ENCODE measurements at regions not wholly inside any gene's neighbourhood (a gene's known extent, or its start where the extent isn't known, plus 50 kb on each side); places are given as distances from the start of the nearest gene placed in this dataset.
"Not testable (repeated sequence)": the region's sequence is repeated elsewhere in the genome, so short reads cannot be mapped to it uniquely, and the experiment has no call there.

DNA sequence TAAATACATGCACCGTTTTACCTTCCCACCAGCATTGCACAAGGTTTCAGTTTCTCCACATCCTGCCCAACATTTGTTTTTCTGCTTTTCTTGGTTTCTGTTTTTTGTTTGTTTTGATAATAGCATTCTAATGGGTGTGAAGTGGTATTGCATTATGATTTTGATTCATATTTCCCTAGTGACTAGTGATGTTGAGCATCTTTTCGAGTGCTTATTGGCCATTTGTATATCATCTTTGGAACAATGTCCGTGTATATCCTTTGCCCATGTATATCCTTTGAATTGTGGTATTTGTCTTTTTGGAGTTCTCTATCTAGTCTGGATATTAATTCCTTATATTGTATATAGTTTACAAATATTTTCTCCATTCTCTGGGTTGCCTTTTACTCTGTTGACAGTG is 2914.8 kb upstream of the OR11H1 start:
- Histone ChIP-seq H3K27ac (ENCODE audit: insufficient read depth in 1 of 2, low read depth in 1 of 2, low read length in 2 of 2, poor library complexity in 1 of 2, severe bottlenecking in 2 of 2) (no peak overlapping the region), H3K4me3 (ENCODE audit: control insufficient read depth in 1 of 7, extremely low read depth in 1 of 7, insufficient read depth in 4 of 7, low read depth in 2 of 7, low read length in 6 of 7) (no peak overlapping the region), H3K4me1 (ENCODE audit: control extremely low read depth in 1 of 4, control insufficient read depth in 4 of 4, insufficient read depth in 4 of 4, low read length in 3 of 4) (no peaks in the 10 kb centered on the region), H3K36me3 (ENCODE audit: control insufficient read depth in 4 of 4, insufficient read depth in 4 of 4, low read length in 3 of 4) (no peaks in the 10 kb centered on the region), H3K27me3 (replicated peaks in 2 of 5; ENCODE audit: control insufficient read depth in 4 of 5, insufficient read depth in 5 of 5, low read length in 4 of 5) (no peaks in the 10 kb centered on the region), H3K9me3 (ENCODE audit: control extremely low read depth in 1 of 5, control insufficient read depth in 4 of 5, insufficient read depth in 2 of 5, low read depth in 1 of 5, low read length in 4 of 5) (peaks cover 0 to 11% (median 2%) of the 10 kb centered on the region in 5 experiments)
- DNase-seq = no peak
- ChIA-PET CTCF (no interaction called here), POLR2A (no interaction called here)
- WGBS (ENCODE audit: insufficient coverage) = 100% methylated on average over 1 of the region's 3 CpGs

DNA sequence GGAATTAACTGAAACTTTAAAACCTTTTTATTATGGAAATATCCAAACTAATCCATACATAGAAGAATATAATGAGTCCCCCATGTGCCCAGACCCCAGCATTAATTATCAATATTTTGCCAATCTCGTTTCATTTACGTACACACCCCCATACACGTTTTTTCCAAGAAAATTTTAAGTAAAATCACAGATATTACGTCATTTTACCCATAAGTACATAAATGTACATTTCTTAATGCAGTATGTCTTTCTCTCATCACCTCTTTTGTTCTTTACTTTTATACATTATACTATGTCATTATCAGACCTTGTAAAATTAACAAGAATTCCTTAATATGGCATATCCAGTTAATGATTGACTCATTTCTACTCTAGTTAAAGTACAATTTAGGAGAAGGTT is 2914.1 kb upstream of the OR11H1 start:
- H3K36me3 ChIP-seq (ENCODE audit: control insufficient read depth in 4 of 4, insufficient read depth in 4 of 4, low read length in 3 of 4); DNase-seq; POLR2A ChIA-PET; H3K27ac ChIP-seq (ENCODE audit: insufficient read depth in 1 of 2, low read depth in 1 of 2, low read length in 2 of 2, poor library complexity in 1 of 2, severe bottlenecking in 2 of 2); CTCF ChIA-PET; H3K4me3 ChIP-seq (ENCODE audit: control insufficient read depth in 1 of 7, extremely low read depth in 1 of 7, insufficient read depth in 4 of 7, low read depth in 2 of 7, low read length in 6 of 7); H3K4me1 ChIP-seq (ENCODE audit: control extremely low read depth in 1 of 4, control insufficient read depth in 4 of 4, insufficient read depth in 4 of 4, low read length in 3 of 4); H3K27me3 ChIP-seq (replicated peaks in 2 of 5; ENCODE audit: control insufficient read depth in 4 of 5, insufficient read depth in 5 of 5, low read length in 4 of 5): not testable (repeated sequence)
- WGBS (ENCODE audit: insufficient coverage) = 58% methylated on average over 4 of the region's 4 CpGs
- H3K9me3 ChIP-seq (ENCODE audit: control extremely low read depth in 1 of 5, control insufficient read depth in 4 of 5, insufficient read depth in 2 of 5, low read depth in 1 of 5, low read length in 4 of 5) = peaks cover 0 to 10% (median 2%) of the 10 kb centered on the region in 5 experiments

DNA sequence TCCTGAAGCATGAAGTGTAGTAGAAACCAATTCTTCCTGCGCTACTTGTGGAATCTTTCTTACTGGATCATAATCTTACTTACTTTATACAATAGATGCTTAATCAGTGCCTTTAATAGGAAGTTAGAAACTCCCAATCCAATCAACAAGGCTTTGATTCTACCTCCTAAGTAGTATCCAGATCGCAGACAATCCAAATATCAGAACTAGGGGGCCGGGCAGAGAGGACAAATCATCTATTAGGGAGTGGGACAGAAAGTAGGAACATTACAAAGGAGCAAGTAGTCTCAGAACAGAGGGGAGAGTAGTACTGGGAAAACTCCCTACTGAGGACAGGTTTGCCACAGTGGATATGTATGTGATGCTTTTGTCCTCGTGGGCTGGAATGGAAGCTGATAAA is 2901.1 kb upstream of the OR11H1 start:
- WGBS (ENCODE audit: insufficient coverage) = 71% methylated on average over 2 of the region's 4 CpGs

DNA sequence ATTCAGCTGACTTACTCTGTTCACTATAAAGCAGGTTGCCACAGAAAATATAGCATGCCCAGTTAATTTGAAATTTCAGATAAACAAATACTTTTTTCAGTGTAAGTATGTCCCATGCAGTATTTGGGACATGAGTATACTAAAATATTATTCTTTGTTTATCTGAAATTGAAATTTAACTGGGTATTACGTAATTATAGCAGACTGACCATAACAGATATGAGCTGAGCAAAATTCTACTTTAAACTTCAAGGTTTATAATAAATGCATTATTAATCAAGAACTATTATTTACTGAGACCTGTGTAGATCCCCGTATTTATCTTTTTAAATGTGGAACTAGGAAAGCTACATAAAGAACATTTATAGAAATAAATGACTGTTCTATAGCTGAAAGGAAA is 2898.2 kb upstream of the OR11H1 start:
- POLR2A ChIA-PET; DNase-seq; H3K27me3 ChIP-seq (replicated peaks in 2 of 5; ENCODE audit: control insufficient read depth in 4 of 5, insufficient read depth in 5 of 5, low read length in 4 of 5); H3K36me3 ChIP-seq (ENCODE audit: control insufficient read depth in 4 of 4, insufficient read depth in 4 of 4, low read length in 3 of 4); H3K9me3 ChIP-seq (ENCODE audit: control extremely low read depth in 1 of 5, control insufficient read depth in 4 of 5, insufficient read depth in 2 of 5, low read depth in 1 of 5, low read length in 4 of 5); H3K27ac ChIP-seq (ENCODE audit: insufficient read depth in 1 of 2, low read depth in 1 of 2, low read length in 2 of 2, poor library complexity in 1 of 2, severe bottlenecking in 2 of 2); H3K4me1 ChIP-seq (ENCODE audit: control extremely low read depth in 1 of 4, control insufficient read depth in 4 of 4, insufficient read depth in 4 of 4, low read length in 3 of 4); CTCF ChIA-PET; H3K4me3 ChIP-seq (ENCODE audit: control insufficient read depth in 1 of 7, extremely low read depth in 1 of 7, insufficient read depth in 4 of 7, low read depth in 2 of 7, low read length in 6 of 7): not testable (repeated sequence)
- no CpG with 5 or more reads among the region's 2 CpGs for WGBS (ENCODE audit: insufficient coverage)

More for the DNA sequence above, 2901.1 kb upstream of the OR11H1 start:
- DNase-seq; POLR2A ChIA-PET; CTCF ChIA-PET; H3K9me3 ChIP-seq (ENCODE audit: control extremely low read depth in 1 of 5, control insufficient read depth in 4 of 5, insufficient read depth in 2 of 5, low read depth in 1 of 5, low read length in 4 of 5); H3K4me1 ChIP-seq (ENCODE audit: control extremely low read depth in 1 of 4, control insufficient read depth in 4 of 4, insufficient read depth in 4 of 4, low read length in 3 of 4); H3K27me3 ChIP-seq (replicated peaks in 2 of 5; ENCODE audit: control insufficient read depth in 4 of 5, insufficient read depth in 5 of 5, low read length in 4 of 5); H3K27ac ChIP-seq (ENCODE audit: insufficient read depth in 1 of 2, low read depth in 1 of 2, low read length in 2 of 2, poor library complexity in 1 of 2, severe bottlenecking in 2 of 2); H3K4me3 ChIP-seq (ENCODE audit: control insufficient read depth in 1 of 7, extremely low read depth in 1 of 7, insufficient read depth in 4 of 7, low read depth in 2 of 7, low read length in 6 of 7); H3K36me3 ChIP-seq (ENCODE audit: control insufficient read depth in 4 of 4, insufficient read depth in 4 of 4, low read length in 3 of 4): not testable (repeated sequence)

DNA sequence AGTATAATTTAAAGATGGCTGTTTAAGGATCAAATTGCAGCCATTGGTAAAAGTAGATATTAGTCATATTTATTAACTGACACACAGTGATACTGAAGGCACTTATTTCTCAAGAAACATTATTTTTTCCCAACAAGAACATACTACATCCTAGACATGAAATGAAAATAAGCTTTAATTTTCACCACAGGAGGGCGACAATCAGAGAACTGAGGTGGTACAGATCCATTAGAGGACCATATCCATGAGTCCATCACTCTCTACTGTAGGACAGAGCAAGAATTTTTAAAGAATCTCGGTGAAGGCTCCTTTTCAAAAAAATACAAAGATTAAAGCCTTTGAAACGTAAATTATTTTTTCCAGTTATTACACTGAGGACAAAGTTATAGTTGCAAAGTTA is 2897.0 kb upstream of the OR11H1 start:
- H3K36me3 ChIP-seq (ENCODE audit: control insufficient read depth in 4 of 4, insufficient read depth in 4 of 4, low read length in 3 of 4); CTCF ChIA-PET; DNase-seq; H3K4me3 ChIP-seq (ENCODE audit: control insufficient read depth in 1 of 7, extremely low read depth in 1 of 7, insufficient read depth in 4 of 7, low read depth in 2 of 7, low read length in 6 of 7); H3K27me3 ChIP-seq (replicated peaks in 2 of 5; ENCODE audit: control insufficient read depth in 4 of 5, insufficient read depth in 5 of 5, low read length in 4 of 5); POLR2A ChIA-PET; H3K9me3 ChIP-seq (ENCODE audit: control extremely low read depth in 1 of 5, control insufficient read depth in 4 of 5, insufficient read depth in 2 of 5, low read depth in 1 of 5, low read length in 4 of 5); H3K27ac ChIP-seq (ENCODE audit: insufficient read depth in 1 of 2, low read depth in 1 of 2, low read length in 2 of 2, poor library complexity in 1 of 2, severe bottlenecking in 2 of 2); H3K4me1 ChIP-seq (ENCODE audit: control extremely low read depth in 1 of 4, control insufficient read depth in 4 of 4, insufficient read depth in 4 of 4, low read length in 3 of 4): not testable (repeated sequence)
- 27% methylated on average over 1 of the region's 3 CpGs for WGBS (ENCODE audit: insufficient coverage)

DNA sequence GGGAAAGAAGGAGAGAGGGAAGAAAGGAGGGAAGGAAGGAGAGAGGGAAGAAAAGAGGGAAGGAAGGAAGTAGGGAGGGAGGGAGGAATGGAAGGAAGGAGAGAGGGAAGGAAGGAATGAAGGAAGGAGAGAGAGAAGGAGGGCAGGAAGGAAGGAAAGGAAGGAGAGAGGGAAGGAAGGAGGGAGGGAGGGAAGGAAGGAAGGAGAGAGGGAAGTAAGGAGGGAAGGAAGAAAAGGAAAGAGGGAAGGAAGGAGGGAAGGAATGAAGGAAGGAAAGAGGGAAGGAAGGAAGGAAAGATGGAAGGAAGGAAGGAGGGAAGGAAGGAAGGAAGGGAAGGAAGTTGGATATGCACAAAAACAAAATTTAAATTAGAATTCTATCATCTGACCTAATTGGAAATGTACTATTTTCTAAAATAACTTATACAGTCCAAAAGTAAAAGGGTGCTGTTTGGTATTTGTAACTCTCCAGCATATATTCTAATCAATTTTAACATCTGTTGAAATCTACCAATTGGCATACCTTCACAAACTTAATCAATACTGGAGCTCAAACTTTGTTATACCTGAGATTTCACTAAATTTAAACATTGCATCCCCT is 2890.3 kb upstream of the OR11H1 start:
- H3K9me3 ChIP-seq (ENCODE audit: control extremely low read depth in 1 of 5, control insufficient read depth in 4 of 5, insufficient read depth in 2 of 5, low read depth in 1 of 5, low read length in 4 of 5); DNase-seq; H3K27ac ChIP-seq (ENCODE audit: insufficient read depth in 1 of 2, low read depth in 1 of 2, low read length in 2 of 2, poor library complexity in 1 of 2, severe bottlenecking in 2 of 2); H3K36me3 ChIP-seq (ENCODE audit: control insufficient read depth in 4 of 4, insufficient read depth in 4 of 4, low read length in 3 of 4); H3K27me3 ChIP-seq (replicated peaks in 2 of 5; ENCODE audit: control insufficient read depth in 4 of 5, insufficient read depth in 5 of 5, low read length in 4 of 5); H3K4me3 ChIP-seq (ENCODE audit: control insufficient read depth in 1 of 7, extremely low read depth in 1 of 7, insufficient read depth in 4 of 7, low read depth in 2 of 7, low read length in 6 of 7); POLR2A ChIA-PET; CTCF ChIA-PET; H3K4me1 ChIP-seq (ENCODE audit: control extremely low read depth in 1 of 4, control insufficient read depth in 4 of 4, insufficient read depth in 4 of 4, low read length in 3 of 4): not testable (repeated sequence)

DNA sequence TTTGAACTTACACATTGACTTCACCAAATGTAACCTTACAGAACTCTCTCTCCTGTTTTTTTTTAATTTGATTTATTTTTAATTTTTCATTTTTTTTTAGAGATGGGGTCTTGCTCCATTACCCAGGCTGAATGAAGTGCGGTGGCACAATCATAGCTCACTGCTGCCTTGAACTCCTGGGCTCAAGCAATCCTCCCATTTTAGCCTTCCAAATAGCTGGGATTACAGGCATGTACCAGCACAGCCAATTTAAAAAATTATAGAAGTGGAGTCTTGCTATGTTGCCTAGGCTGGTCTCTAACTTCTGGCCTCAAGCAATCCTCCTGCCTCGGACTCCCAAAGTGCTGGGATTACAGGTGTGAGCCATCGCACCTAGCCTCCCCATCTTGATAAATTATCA is 2889.7 kb upstream of the OR11H1 start:
- H3K36me3 ChIP-seq (ENCODE audit: control insufficient read depth in 4 of 4, insufficient read depth in 4 of 4, low read length in 3 of 4); H3K27me3 ChIP-seq (replicated peaks in 2 of 5; ENCODE audit: control insufficient read depth in 4 of 5, insufficient read depth in 5 of 5, low read length in 4 of 5); DNase-seq; H3K9me3 ChIP-seq (ENCODE audit: control extremely low read depth in 1 of 5, control insufficient read depth in 4 of 5, insufficient read depth in 2 of 5, low read depth in 1 of 5, low read length in 4 of 5); POLR2A ChIA-PET; H3K27ac ChIP-seq (ENCODE audit: insufficient read depth in 1 of 2, low read depth in 1 of 2, low read length in 2 of 2, poor library complexity in 1 of 2, severe bottlenecking in 2 of 2); H3K4me3 ChIP-seq (ENCODE audit: control insufficient read depth in 1 of 7, extremely low read depth in 1 of 7, insufficient read depth in 4 of 7, low read depth in 2 of 7, low read length in 6 of 7); H3K4me1 ChIP-seq (ENCODE audit: control extremely low read depth in 1 of 4, control insufficient read depth in 4 of 4, insufficient read depth in 4 of 4, low read length in 3 of 4); CTCF ChIA-PET: not testable (repeated sequence)
- WGBS (ENCODE audit: insufficient coverage) = 96% methylated on average over 2 of the region's 3 CpGs

All from common myeloid progenitor, CD34-positive (primary cell).